ENCODE measurements at regions not wholly inside any gene's neighbourhood (a gene's known extent, or its start where the extent isn't known, plus 50 kb on each side); places are given as distances from the start of the nearest gene placed in this dataset.

- Mint-ChIP-seq H3K4me3 (ENCODE audit: unreplicated experiment) (no peak overlapping the region), H3K27ac (ENCODE audit: unreplicated experiment) (no peak overlapping the region), H3K36me3 (ENCODE audit: low read depth, unreplicated experiment) (no peaks in the 10 kb centered on the region), H3K9me3 (ENCODE audit: unreplicated experiment) (no peaks in the 10 kb centered on the region), H3K27me3 (ENCODE audit: unreplicated experiment) (no peaks in the 10 kb centered on the region), H3K4me1 (ENCODE audit: unreplicated experiment) (no peaks in the 10 kb centered on the region)
- no peak for TF ChIP-seq CTCF (IDR thresholded peaks at IDR 0.05; ENCODE audit: unreplicated experiment)
- DNase-seq (ENCODE audit: low spot score): no peak
Measured at GRCh38 chr3:75076481-75076880, 462.0 kb upstream of the CNTN3 start.

- Mint-ChIP-seq H3K4me1 (ENCODE audit: unreplicated experiment) (no peaks in the 10 kb centered on the region), H3K27me3 (ENCODE audit: unreplicated experiment) (no peaks in the 10 kb centered on the region)
Measured at GRCh38 chr3:75078290-75078689, 463.8 kb upstream of the CNTN3 start.

GRCh38 chr3:75082845-75083244, 468.4 kb upstream of the CNTN3 start:
- no peak overlapping the region for H3K4me3 Mint-ChIP-seq (ENCODE audit: unreplicated experiment)

More at GRCh38 chr3:75078290-75078689, 463.8 kb upstream of the CNTN3 start:
- TF ChIP-seq CTCF (IDR thresholded peaks at IDR 0.05; ENCODE audit: unreplicated experiment): no peak
- no peaks in the 10 kb centered on the region for H3K36me3 Mint-ChIP-seq (ENCODE audit: low read depth, unreplicated experiment)
- no peak for DNase-seq (ENCODE audit: low spot score)
- no peak overlapping the region for H3K27ac Mint-ChIP-seq (ENCODE audit: unreplicated experiment)
- no peak overlapping the region for H3K4me3 Mint-ChIP-seq (ENCODE audit: unreplicated experiment)
- no peaks in the 10 kb centered on the region for H3K9me3 Mint-ChIP-seq (ENCODE audit: unreplicated experiment)

GRCh38 chr3:75089841-75090240, 475.4 kb upstream of the CNTN3 start:
- Mint-ChIP-seq H3K27ac (ENCODE audit: unreplicated experiment) (no peak overlapping the region), H3K36me3 (ENCODE audit: low read depth, unreplicated experiment) (no peaks in the 10 kb centered on the region), H3K27me3 (ENCODE audit: unreplicated experiment) (no peaks in the 10 kb centered on the region), H3K9me3 (ENCODE audit: unreplicated experiment) (no peaks in the 10 kb centered on the region), H3K4me1 (ENCODE audit: unreplicated experiment) (no peaks in the 10 kb centered on the region), H3K4me3 (ENCODE audit: unreplicated experiment) (no peak overlapping the region)
- no peak for TF ChIP-seq CTCF (IDR thresholded peaks at IDR 0.05; ENCODE audit: unreplicated experiment)
- DNase-seq (ENCODE audit: low spot score): no peak

More at GRCh38 chr3:75082845-75083244, 468.4 kb upstream of the CNTN3 start:
- Mint-ChIP-seq H3K9me3 (ENCODE audit: unreplicated experiment) (no peaks in the 10 kb centered on the region), H3K27me3 (ENCODE audit: unreplicated experiment) (no peaks in the 10 kb centered on the region), H3K27ac (ENCODE audit: unreplicated experiment) (no peak overlapping the region), H3K36me3 (ENCODE audit: low read depth, unreplicated experiment) (no peaks in the 10 kb centered on the region), H3K4me1 (ENCODE audit: unreplicated experiment) (no peaks in the 10 kb centered on the region)
- no peak for TF ChIP-seq CTCF (IDR thresholded peaks at IDR 0.05; ENCODE audit: unreplicated experiment)
- no peak for DNase-seq (ENCODE audit: low spot score)

- peaks cover 15% of the 10 kb centered on the region for H3K4me1 Mint-ChIP-seq (ENCODE audit: unreplicated experiment)
- peak; percentile 41 for DNase-seq (ENCODE audit: low spot score)
- no peaks in the 10 kb centered on the region for H3K27me3 Mint-ChIP-seq (ENCODE audit: unreplicated experiment)
- TF ChIP-seq CTCF (IDR thresholded peaks at IDR 0.05; ENCODE audit: unreplicated experiment): no peak
- H3K9me3 Mint-ChIP-seq (ENCODE audit: unreplicated experiment): no peaks in the 10 kb centered on the region
- no peaks in the 10 kb centered on the region for H3K36me3 Mint-ChIP-seq (ENCODE audit: low read depth, unreplicated experiment)
- H3K4me3 Mint-ChIP-seq (ENCODE audit: unreplicated experiment): no peak overlapping the region
- H3K27ac Mint-ChIP-seq (ENCODE audit: unreplicated experiment): no peak overlapping the region
Measured at GRCh38 chr3:75101329-75102147, 487.1 kb upstream of the CNTN3 start.

Measured in endothelial cell (in vitro differentiated cells).